NT2/D1 (cell line): ENCODE measurements at regions not wholly inside any gene's neighbourhood (a gene's known extent, or its start where the extent isn't known, plus 50 kb on each side); places are given as distances from the start of the nearest gene placed in this dataset.

Experiments
- SUZ12 ChIP-seq: IDR thresholded peaks from 2 replicates; pipeline ENCODE4 v1.6.1; 2011; ENCODE audit not compliant: insufficient read length, insufficient read depth; ENCODE audit errors: extremely low read depth
- YY1 ChIP-seq: IDR thresholded peaks from 2 replicates; pipeline ENCODE4 v1.6.1; 2011; ENCODE audit not compliant: insufficient read length, insufficient read depth

DNA sequence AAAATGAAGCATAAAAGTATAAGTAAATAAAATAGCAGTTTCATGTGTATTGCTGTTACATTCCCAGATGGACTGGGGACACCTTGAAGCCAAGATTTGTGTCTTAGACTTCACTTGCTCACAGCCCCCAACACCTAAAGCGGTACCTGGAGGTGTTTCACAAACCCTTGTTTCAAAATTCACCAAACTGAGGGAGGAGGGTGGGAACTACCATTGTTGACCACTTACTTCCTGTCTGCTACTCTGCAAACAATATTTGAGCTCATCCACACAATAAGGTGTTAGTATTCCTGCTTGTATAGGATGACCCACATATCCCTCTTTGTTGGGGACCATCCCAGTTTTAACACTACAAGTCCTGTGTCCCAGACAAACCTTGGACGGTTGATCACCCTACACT, 115.9 kb upstream of the SYT6 start:
- TF ChIP-seq SUZ12, result no peak
- TF ChIP-seq YY1, result no peak
